Left ventricle myocardium inferior (tissue), 1 donor: ENCODE measurements at regions not wholly inside any gene's neighbourhood (a gene's known extent, or its start where the extent isn't known, plus 50 kb on each side); places are given as distances from the start of the nearest gene placed in this dataset.

Experiments used
- DNase-seq: peaks from one replicate; pipeline ENCODE4 v3.0.0-alpha.2; 2020
- H3K27ac ChIP-seq: fragments of 200-600 bp; replicated peaks from 2 replicates; pipeline ENCODE4 v1.8.0; 2021
- H3K27me3 ChIP-seq: fragments of 200-600 bp; 2 replicates; pipeline ENCODE4 v1.8.0; 2021; ENCODE audit warnings: low read depth
- H3K36me3 ChIP-seq: fragments of 200-600 bp; 2 replicates; pipeline ENCODE4 v1.8.0; 2021
- H3K4me1 ChIP-seq: fragments of 200-600 bp; 2 replicates; pipeline ENCODE4 v1.8.0; 2021
- H3K4me3 ChIP-seq: fragments of 200-600 bp; 2 replicates; pipeline ENCODE4 v1.8.0; 2021; ENCODE audit warnings: mild to moderate bottlenecking, moderate library complexity
- H3K9me3 ChIP-seq: fragments of 200-600 bp; replicated peaks from 2 replicates; pipeline ENCODE4 v1.8.0; 2021
- CTCF ChIP-seq: fragments of 200-600 bp; IDR thresholded peaks from 2 replicates; pipeline ENCODE4 v1.8.0; 2021; ENCODE audit warnings: antibody characterized with exemption, mild to moderate bottlenecking, borderline replicate concordance
- intact Hi-C: fragments of 100-400 bp; cut with micrococcal nuclease; formaldehyde crosslinking; loops from one replicate; pipeline ENCODE4 v1.11.0; 2022
- donor health status: DM: no; HTN: yes; CAD: no; lungs with severe emphysema.

GRCh38 chr6:129771678-129772077 lies 61.7 kb upstream of the ARHGAP18 start:
- H3K27me3 ChIP-seq = peaks cover 53% of the 10 kb centered on the region
- peaks cover 18% of the 10 kb centered on the region for H3K4me1 ChIP-seq
- DNase-seq = no peak

GRCh38 chr6:129767776-129768485 lies 58.0 kb upstream of the ARHGAP18 start:
- H3K27me3 ChIP-seq = peaks cover 80% of the 10 kb centered on the region
- H3K4me3 ChIP-seq = peak overlapping the region; percentile 60
- no peaks in the 10 kb centered on the region for H3K9me3 ChIP-seq
- peaks cover 11% of the 10 kb centered on the region for H3K4me1 ChIP-seq
- H3K27ac ChIP-seq = no peak overlapping the region
- H3K36me3 ChIP-seq = no peaks in the 10 kb centered on the region
- no peak for TF ChIP-seq CTCF
- intact Hi-C loops = no loop called here
- no peak for DNase-seq

More at GRCh38 chr6:129771678-129772077, 61.7 kb upstream of the ARHGAP18 start:
- no peak for TF ChIP-seq CTCF
- intact Hi-C loops = no loop called here
- no peaks in the 10 kb centered on the region for H3K36me3 ChIP-seq
- H3K9me3 ChIP-seq = no peaks in the 10 kb centered on the region
- H3K27ac ChIP-seq = no peak overlapping the region
- no peak overlapping the region for H3K4me3 ChIP-seq

- H3K36me3 ChIP-seq = no peaks in the 10 kb centered on the region
- intact Hi-C loops = no loop called here
- H3K27me3 ChIP-seq = peaks cover 80% of the 10 kb centered on the region
- no peaks in the 10 kb centered on the region for H3K9me3 ChIP-seq
- H3K4me3 ChIP-seq = peak overlapping the region; percentile 60
- no peak overlapping the region for H3K27ac ChIP-seq
- no peak for TF ChIP-seq CTCF
- DNase-seq = peak; percentile 14
- H3K4me1 ChIP-seq = peaks cover 11% of the 10 kb centered on the region
Observed at GRCh38 chr6:129766959-129767728, 57.2 kb upstream of the ARHGAP18 start.

- TF ChIP-seq CTCF = no peak
- Histone ChIP-seq H3K9me3 (no peaks in the 10 kb centered on the region), H3K27ac (no peak overlapping the region), H3K27me3 (peaks cover 59% of the 10 kb centered on the region), H3K36me3 (no peaks in the 10 kb centered on the region), H3K4me1 (peaks cover 11% of the 10 kb centered on the region), H3K4me3 (no peak overlapping the region)
- no peak for DNase-seq
- intact Hi-C loops = no loop called here
Observed at GRCh38 chr6:129764761-129765407, 54.9 kb upstream of the ARHGAP18 start.

- TF ChIP-seq CTCF = no peak
- no peak for DNase-seq
- intact Hi-C loops = no loop called here
- Histone ChIP-seq H3K4me1 (no peaks in the 10 kb centered on the region), H3K4me3 (no peak overlapping the region), H3K27me3 (peaks cover 12% of the 10 kb centered on the region), H3K36me3 (no peaks in the 10 kb centered on the region), H3K27ac (no peak overlapping the region), H3K9me3 (no peaks in the 10 kb centered on the region)
Observed at GRCh38 chr6:129759796-129760605, 50.0 kb upstream of the ARHGAP18 start.
